ENCODE measurements at regions not wholly inside any gene's neighbourhood (a gene's known extent, or its start where the extent isn't known, plus 50 kb on each side); places are given as distances from the start of the nearest gene placed in this dataset.

DNA sequence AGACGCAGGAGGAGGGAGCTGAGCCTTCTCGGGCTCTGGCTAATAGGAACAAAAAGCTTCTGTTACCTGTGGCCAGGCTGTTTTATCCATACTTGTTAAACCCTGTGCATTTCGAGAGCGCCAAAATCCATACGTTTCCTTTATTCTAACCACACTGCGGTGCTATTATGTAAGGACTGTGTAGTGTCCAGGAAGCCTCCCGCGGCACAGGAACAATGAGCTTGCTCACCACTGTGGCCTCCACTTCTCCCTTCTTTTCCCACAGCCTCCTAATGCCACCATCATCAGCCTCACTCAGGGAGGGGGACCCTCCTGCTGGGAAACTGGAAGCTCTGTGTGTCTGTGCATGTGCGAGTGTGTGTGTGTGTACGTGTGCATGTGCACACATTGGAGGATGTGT lies 268.5 kb downstream of the HAUS1 start:
- Histone ChIP-seq H3K36me3 (ENCODE audit: control insufficient read depth, insufficient read depth, low read length) (no peaks in the 10 kb centered on the region), H3K27me3 (ENCODE audit: control insufficient read depth, insufficient read depth, low read length) (no peaks in the 10 kb centered on the region), H3K4me3 (ENCODE audit: low read depth, low read length) (no peak overlapping the region)
- no peak for DNase-seq (ENCODE audit: low read depth)
- no peak for TF ChIP-seq CTCF (IDR thresholded peaks at IDR 0.05; ENCODE audit: insufficient read depth, low read length, poor library complexity, severe bottlenecking)

GRCh38 chr18:46373131-46373530 lies 268.9 kb downstream of the HAUS1 start:
- Histone ChIP-seq H3K27me3 (ENCODE audit: control insufficient read depth, insufficient read depth, low read length) (no peaks in the 10 kb centered on the region), H3K4me3 (ENCODE audit: low read depth, low read length) (no peak overlapping the region), H3K36me3 (ENCODE audit: control insufficient read depth, insufficient read depth, low read length) (no peaks in the 10 kb centered on the region)
- no peak for TF ChIP-seq CTCF (IDR thresholded peaks at IDR 0.05; ENCODE audit: insufficient read depth, low read length, poor library complexity, severe bottlenecking)
- DNase-seq (ENCODE audit: low read depth) = no peak

DNA sequence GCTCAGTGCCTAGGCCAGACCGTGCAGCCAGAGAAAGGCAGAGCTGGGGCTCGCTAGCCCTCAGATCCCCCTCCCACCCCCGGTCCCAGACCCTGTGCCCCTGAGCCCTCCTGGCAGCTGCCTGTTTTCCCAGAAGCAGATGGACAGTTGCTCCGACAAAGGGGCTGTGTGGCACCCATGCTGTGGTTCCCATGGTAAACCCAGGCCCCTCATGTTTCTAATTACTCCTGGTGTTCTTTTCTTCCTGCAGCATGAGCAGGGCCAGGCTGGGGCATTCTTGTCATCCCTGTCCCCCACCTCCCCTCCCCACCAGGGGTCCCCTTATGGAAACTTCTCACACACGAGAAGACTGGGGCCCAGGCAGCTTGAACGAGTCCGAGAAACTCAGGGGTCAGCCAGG lies 269.6 kb downstream of the HAUS1 start:
- Histone ChIP-seq H3K4me3 (ENCODE audit: low read depth, low read length) (no peak overlapping the region), H3K36me3 (ENCODE audit: control insufficient read depth, insufficient read depth, low read length) (no peaks in the 10 kb centered on the region), H3K27me3 (ENCODE audit: control insufficient read depth, insufficient read depth, low read length) (no peaks in the 10 kb centered on the region)
- TF ChIP-seq CTCF (IDR thresholded peaks at IDR 0.05; ENCODE audit: insufficient read depth, low read length, poor library complexity, severe bottlenecking) = no peak
- no peak for DNase-seq (ENCODE audit: low read depth)

DNA sequence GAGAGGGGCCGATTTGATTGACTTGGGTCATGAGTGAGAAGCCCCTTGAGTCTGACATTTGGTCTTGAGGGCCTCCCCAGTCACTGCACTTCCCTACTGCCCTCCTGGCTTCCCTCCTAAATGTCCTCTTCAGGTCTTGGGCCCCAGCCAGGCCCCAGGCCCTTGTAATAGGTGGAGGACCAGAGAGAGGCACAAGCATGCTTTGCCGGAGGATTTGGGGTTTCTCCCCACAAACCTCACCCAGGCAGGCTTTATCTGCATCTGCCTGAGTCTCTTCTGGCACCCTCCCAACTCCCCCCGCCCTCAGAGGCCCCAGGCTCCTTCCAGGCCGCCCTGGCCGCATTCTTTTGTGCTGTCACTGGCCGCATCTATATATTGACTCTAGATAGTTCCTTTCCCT lies 270.7 kb downstream of the HAUS1 start:
- no peak for TF ChIP-seq CTCF (IDR thresholded peaks at IDR 0.05; ENCODE audit: insufficient read depth, low read length, poor library complexity, severe bottlenecking)
- H3K27me3 ChIP-seq (ENCODE audit: control insufficient read depth, insufficient read depth, low read length) = no peaks in the 10 kb centered on the region
- no peak overlapping the region for H3K4me3 ChIP-seq (ENCODE audit: low read depth, low read length)
- no peaks in the 10 kb centered on the region for H3K36me3 ChIP-seq (ENCODE audit: control insufficient read depth, insufficient read depth, low read length)
- DNase-seq (ENCODE audit: low read depth) = no peak

- DNase-seq (ENCODE audit: low read depth) = no peak
- Histone ChIP-seq H3K27me3 (ENCODE audit: control insufficient read depth, insufficient read depth, low read length) (no peaks in the 10 kb centered on the region), H3K36me3 (ENCODE audit: control insufficient read depth, insufficient read depth, low read length) (no peaks in the 10 kb centered on the region), H3K4me3 (ENCODE audit: low read depth, low read length) (no peak overlapping the region)
- TF ChIP-seq CTCF (IDR thresholded peaks at IDR 0.05; ENCODE audit: insufficient read depth, low read length, poor library complexity, severe bottlenecking) = no peak
These were observed 273.4 kb downstream of the HAUS1 start for GRCh38 chr18:46377557-46377956.

GRCh38 chr18:46378126-46378863 lies 274.1 kb downstream of the HAUS1 start:
- no peak for TF ChIP-seq CTCF (IDR thresholded peaks at IDR 0.05; ENCODE audit: insufficient read depth, low read length, poor library complexity, severe bottlenecking)
- no peaks in the 10 kb centered on the region for H3K36me3 ChIP-seq (ENCODE audit: control insufficient read depth, insufficient read depth, low read length)
- H3K4me3 ChIP-seq (ENCODE audit: low read depth, low read length) = no peak overlapping the region
- no peak for DNase-seq (ENCODE audit: low read depth)
- no peaks in the 10 kb centered on the region for H3K27me3 ChIP-seq (ENCODE audit: control insufficient read depth, insufficient read depth, low read length)
